ENCODE measurements at regions not wholly inside any gene's neighbourhood (a gene's known extent, or its start where the extent isn't known, plus 50 kb on each side); places are given as distances from the start of the nearest gene placed in this dataset.

DNA sequence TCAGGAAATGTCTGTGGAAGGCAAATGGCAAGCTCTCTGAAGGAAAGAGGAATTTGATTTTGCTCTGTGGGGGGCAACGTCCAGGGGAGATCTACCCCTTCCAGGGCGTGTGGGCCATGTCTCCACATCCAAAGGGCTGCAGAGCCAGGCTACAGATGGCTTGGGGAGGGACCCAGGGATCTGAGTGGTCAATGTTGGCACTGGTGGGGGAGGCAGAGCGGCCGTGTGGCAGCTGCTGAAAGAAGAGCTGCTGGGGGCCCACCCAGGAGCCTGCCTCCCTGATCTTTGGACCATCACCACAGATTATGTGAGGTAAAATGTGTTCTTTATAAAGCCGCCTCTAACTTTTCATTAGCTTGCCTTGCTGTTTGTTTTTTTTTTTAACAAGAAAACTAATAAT is 144.1 kb downstream of the HERPUD2 start:
- no CpG with 5 or more reads among the region's 5 CpGs for WGBS, 2 donors (ENCODE audit: extremely low coverage in 2 of 2, insufficient read length in 2 of 2, insufficient replicate concordance in 1 of 2)
- no peak overlapping the region for H2BK5ac ChIP-seq (ENCODE audit: low read length)
- no peak overlapping the region for H3K27ac ChIP-seq (replicated peaks; ENCODE audit: low read length)
- H3K9me3 ChIP-seq (replicated peaks in 1 of 2; ENCODE audit: control insufficient read depth in 2 of 2, insufficient read depth in 1 of 2, low read depth in 1 of 2, low read length in 2 of 2) = no peaks in the 10 kb centered on the region
- H4K8ac ChIP-seq (ENCODE audit: low read depth, low read length) = no peak overlapping the region
- no peak overlapping the region for H2AFZ ChIP-seq (ENCODE audit: low read length)
- no peaks in the 10 kb centered on the region for H3K79me1 ChIP-seq (ENCODE audit: low read depth, low read length)
- H3K18ac ChIP-seq (ENCODE audit: low read length) = no peak overlapping the region
- H3K4ac ChIP-seq (ENCODE audit: low read length) = no peak overlapping the region
- H3K9ac ChIP-seq (ENCODE audit: low read depth, low read length, poor library complexity) = no peak overlapping the region
- no peak overlapping the region for H3K4me3 ChIP-seq (ENCODE audit: low read length in 2 of 2)
- no peak overlapping the region for H2AK5ac ChIP-seq (ENCODE audit: low read depth, low read length)
- peaks cover 0 to 5% (median 0%) of the 10 kb centered on the region in 3 experiments for H3K27me3 ChIP-seq (ENCODE audit: control insufficient read depth in 3 of 3, insufficient read depth in 3 of 3, low read depth in 1 of 3, low read length in 3 of 3)
- no peak overlapping the region for H2BK120ac ChIP-seq (ENCODE audit: low read depth, low read length)
- H3K23ac ChIP-seq (ENCODE audit: low read depth, low read length, poor library complexity) = no peak overlapping the region
- H2BK15ac ChIP-seq (ENCODE audit: low read length) = no peak overlapping the region
- no peaks in the 10 kb centered on the region for H3K36me3 ChIP-seq (replicated peaks in 1 of 2; ENCODE audit: control insufficient read depth in 2 of 2, insufficient read depth in 2 of 2, low read length in 2 of 2)
- H4K91ac ChIP-seq (ENCODE audit: low read depth, low read length, poor library complexity) = no peak overlapping the region
- H3K4me1 ChIP-seq (ENCODE audit: control insufficient read depth in 2 of 2, insufficient read depth in 1 of 2, low read depth in 1 of 2, low read length in 2 of 2) = no peaks in the 10 kb centered on the region
- DNase-seq (ENCODE audit: low spot score) = no peak
- no peak overlapping the region for H3K4me2 ChIP-seq (ENCODE audit: insufficient read depth, low read length, poor library complexity, severe bottlenecking)
- no peak overlapping the region for H3K14ac ChIP-seq (ENCODE audit: low read length)
- no peak overlapping the region for H2BK12ac ChIP-seq (ENCODE audit: low read length)

GRCh38 chr7:35549781-35550180 is 145.2 kb downstream of the HERPUD2 start:
- no peak for DNase-seq (ENCODE audit: low spot score)
- Histone ChIP-seq H2AK5ac (ENCODE audit: low read depth, low read length) (no peak overlapping the region), H2BK15ac (ENCODE audit: low read length) (no peak overlapping the region), H3K36me3 (replicated peaks in 1 of 2; ENCODE audit: control insufficient read depth in 2 of 2, insufficient read depth in 2 of 2, low read length in 2 of 2) (no peaks in the 10 kb centered on the region), H3K9ac (ENCODE audit: low read depth, low read length, poor library complexity) (no peak overlapping the region), H3K14ac (ENCODE audit: low read length) (no peak overlapping the region), H2BK12ac (ENCODE audit: low read length) (no peak overlapping the region), H3K23ac (ENCODE audit: low read depth, low read length, poor library complexity) (no peak overlapping the region), H2BK120ac (ENCODE audit: low read depth, low read length) (no peak overlapping the region), H3K79me1 (ENCODE audit: low read depth, low read length) (no peaks in the 10 kb centered on the region), H2AFZ (ENCODE audit: low read length) (no peak overlapping the region), H3K27ac (replicated peaks; ENCODE audit: low read length) (no peak overlapping the region), H3K4me3 (ENCODE audit: low read length in 2 of 2) (no peak overlapping the region), H2BK5ac (ENCODE audit: low read length) (no peak overlapping the region), H3K4ac (ENCODE audit: low read length) (no peak overlapping the region), H3K4me1 (ENCODE audit: control insufficient read depth in 2 of 2, insufficient read depth in 1 of 2, low read depth in 1 of 2, low read length in 2 of 2) (no peaks in the 10 kb centered on the region), H3K4me2 (ENCODE audit: insufficient read depth, low read length, poor library complexity, severe bottlenecking) (no peak overlapping the region), H3K9me3 (replicated peaks in 1 of 2; ENCODE audit: control insufficient read depth in 2 of 2, insufficient read depth in 1 of 2, low read depth in 1 of 2, low read length in 2 of 2) (no peaks in the 10 kb centered on the region), H3K18ac (ENCODE audit: low read length) (no peak overlapping the region), H3K27me3 (ENCODE audit: control insufficient read depth in 3 of 3, insufficient read depth in 3 of 3, low read depth in 1 of 3, low read length in 3 of 3) (peaks cover 0 to 11% (median 0%) of the 10 kb centered on the region in 3 experiments), H4K91ac (ENCODE audit: low read depth, low read length, poor library complexity) (no peak overlapping the region), H4K8ac (ENCODE audit: low read depth, low read length) (no peak overlapping the region)
- WGBS, 2 donors (ENCODE audit: extremely low coverage in 2 of 2, insufficient read length in 2 of 2, insufficient replicate concordance in 1 of 2) = no CpG with 5 or more reads among the region's 3 CpGs

- no peak overlapping the region for H4K91ac ChIP-seq (ENCODE audit: low read depth, low read length, poor library complexity)
- H2AFZ ChIP-seq (ENCODE audit: low read length) = no peak overlapping the region
- no peak overlapping the region for H2BK5ac ChIP-seq (ENCODE audit: low read length)
- H3K79me1 ChIP-seq (ENCODE audit: low read depth, low read length) = no peaks in the 10 kb centered on the region
- H3K14ac ChIP-seq (ENCODE audit: low read length) = no peak overlapping the region
- H3K18ac ChIP-seq (ENCODE audit: low read length) = no peak overlapping the region
- H2BK15ac ChIP-seq (ENCODE audit: low read length) = no peak overlapping the region
- H3K4me2 ChIP-seq (ENCODE audit: insufficient read depth, low read length, poor library complexity, severe bottlenecking) = no peak overlapping the region
- no peak overlapping the region for H2BK12ac ChIP-seq (ENCODE audit: low read length)
- no peak overlapping the region for H4K8ac ChIP-seq (ENCODE audit: low read depth, low read length)
- H3K23ac ChIP-seq (ENCODE audit: low read depth, low read length, poor library complexity) = no peak overlapping the region
- H3K36me3 ChIP-seq (replicated peaks in 1 of 2; ENCODE audit: control insufficient read depth in 2 of 2, insufficient read depth in 2 of 2, low read length in 2 of 2) = no peaks in the 10 kb centered on the region
- no peak for DNase-seq (ENCODE audit: low spot score)
- no CpG with 5 or more reads among the region's 4 CpGs for WGBS, 2 donors (ENCODE audit: extremely low coverage in 2 of 2, insufficient read length in 2 of 2, insufficient replicate concordance in 1 of 2)
- peaks cover 0 to 8% (median 0%) of the 10 kb centered on the region in 3 experiments for H3K27me3 ChIP-seq (ENCODE audit: control insufficient read depth in 3 of 3, insufficient read depth in 3 of 3, low read depth in 1 of 3, low read length in 3 of 3)
- H3K9ac ChIP-seq (ENCODE audit: low read depth, low read length, poor library complexity) = no peak overlapping the region
- no peak overlapping the region for H2AK5ac ChIP-seq (ENCODE audit: low read depth, low read length)
- H3K4me3 ChIP-seq (ENCODE audit: low read length in 2 of 2) = no peak overlapping the region
- no peak overlapping the region for H3K27ac ChIP-seq (replicated peaks; ENCODE audit: low read length)
- H3K4ac ChIP-seq (ENCODE audit: low read length) = no peak overlapping the region
- H2BK120ac ChIP-seq (ENCODE audit: low read depth, low read length) = no peak overlapping the region
- H3K9me3 ChIP-seq (replicated peaks in 1 of 2; ENCODE audit: control insufficient read depth in 2 of 2, insufficient read depth in 1 of 2, low read depth in 1 of 2, low read length in 2 of 2) = no peaks in the 10 kb centered on the region
- H3K4me1 ChIP-seq (ENCODE audit: control insufficient read depth in 2 of 2, insufficient read depth in 1 of 2, low read depth in 1 of 2, low read length in 2 of 2) = no peaks in the 10 kb centered on the region
These were observed 146.6 kb downstream of the HERPUD2 start for GRCh38 chr7:35548291-35548690.

DNA sequence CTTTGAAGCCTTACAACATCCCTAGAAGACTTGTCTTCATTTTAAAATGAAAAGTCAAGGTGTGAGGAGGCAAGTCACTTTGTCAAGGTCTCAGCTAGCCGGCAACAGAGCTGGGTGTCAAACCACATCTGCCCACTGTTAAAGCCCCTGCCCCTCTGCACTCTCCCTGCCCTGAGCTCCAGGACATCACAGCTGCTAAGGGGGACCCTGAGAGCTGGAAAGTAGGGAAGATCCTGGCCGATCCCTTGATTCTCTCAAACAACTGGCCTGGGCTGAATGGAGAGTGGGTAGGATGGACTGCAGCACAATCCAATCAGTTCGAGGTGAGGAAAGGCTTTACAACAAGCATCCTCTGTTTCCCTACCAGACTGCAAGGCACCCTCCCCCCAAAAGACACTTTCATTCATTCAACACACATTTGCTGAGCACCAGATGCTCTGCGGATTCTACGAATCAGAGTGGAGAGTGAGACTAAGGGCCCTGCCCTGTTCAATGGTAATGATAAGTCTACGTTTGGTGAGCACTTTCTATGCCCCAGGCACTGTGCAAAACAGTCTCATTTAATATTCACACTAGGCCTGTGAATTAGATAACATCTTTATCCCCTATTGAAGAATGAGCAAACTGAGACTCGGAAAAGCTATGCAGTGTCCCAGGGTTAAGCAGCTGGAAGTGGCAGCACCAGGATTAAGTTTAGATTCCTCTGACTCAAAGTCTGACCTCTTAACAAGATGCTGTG is 148.1 kb downstream of the HERPUD2 start:
- no peak overlapping the region for H3K27ac ChIP-seq (replicated peaks; ENCODE audit: low read length)
- H2BK15ac ChIP-seq (ENCODE audit: low read length) = no peak overlapping the region
- no peak overlapping the region for H3K23ac ChIP-seq (ENCODE audit: low read depth, low read length, poor library complexity)
- H2AFZ ChIP-seq (ENCODE audit: low read length) = no peak overlapping the region
- no peak overlapping the region for H3K4me3 ChIP-seq (ENCODE audit: low read length in 2 of 2)
- no peaks in the 10 kb centered on the region for H3K9me3 ChIP-seq (replicated peaks in 1 of 2; ENCODE audit: control insufficient read depth in 2 of 2, insufficient read depth in 1 of 2, low read depth in 1 of 2, low read length in 2 of 2)
- H2BK120ac ChIP-seq (ENCODE audit: low read depth, low read length) = no peak overlapping the region
- no peak overlapping the region for H3K4me2 ChIP-seq (ENCODE audit: insufficient read depth, low read length, poor library complexity, severe bottlenecking)
- no peak overlapping the region for H4K8ac ChIP-seq (ENCODE audit: low read depth, low read length)
- no peak overlapping the region for H2BK5ac ChIP-seq (ENCODE audit: low read length)
- no peak overlapping the region for H3K4ac ChIP-seq (ENCODE audit: low read length)
- no peak overlapping the region for H2BK12ac ChIP-seq (ENCODE audit: low read length)
- no peak for DNase-seq (ENCODE audit: low spot score)
- H3K27me3 ChIP-seq (ENCODE audit: control insufficient read depth in 3 of 3, insufficient read depth in 3 of 3, low read depth in 1 of 3, low read length in 3 of 3) = peaks cover 0 to 11% (median 0%) of the 10 kb centered on the region in 3 experiments
- H3K4me1 ChIP-seq (ENCODE audit: control insufficient read depth in 2 of 2, insufficient read depth in 1 of 2, low read depth in 1 of 2, low read length in 2 of 2) = no peaks in the 10 kb centered on the region
- H3K9ac ChIP-seq (ENCODE audit: low read depth, low read length, poor library complexity) = no peak overlapping the region
- H3K18ac ChIP-seq (ENCODE audit: low read length) = no peak overlapping the region
- no peaks in the 10 kb centered on the region for H3K36me3 ChIP-seq (replicated peaks in 1 of 2; ENCODE audit: control insufficient read depth in 2 of 2, insufficient read depth in 2 of 2, low read length in 2 of 2)
- H3K14ac ChIP-seq (ENCODE audit: low read length) = no peak overlapping the region
- no CpG with 5 or more reads among the region's 7 CpGs for WGBS, 2 donors (ENCODE audit: extremely low coverage in 2 of 2, insufficient read length in 2 of 2, insufficient replicate concordance in 1 of 2)
- no peak overlapping the region for H4K91ac ChIP-seq (ENCODE audit: low read depth, low read length, poor library complexity)
- no peak overlapping the region for H2AK5ac ChIP-seq (ENCODE audit: low read depth, low read length)
- no peaks in the 10 kb centered on the region for H3K79me1 ChIP-seq (ENCODE audit: low read depth, low read length)

Measured in neuronal stem cell (in vitro differentiated cells).